SK-N-SH treated with all-trans-retinoic acid at 6 μM for 48 hours (cell line): ENCODE measurements at regions not wholly inside any gene's neighbourhood (a gene's known extent, or its start where the extent isn't known, plus 50 kb on each side); places are given as distances from the start of the nearest gene placed in this dataset.

Experiments
- ATAC-seq: fragments of 200-7000 bp; cut with Tn5 transposase; 3 replicates; pipeline ENCODE4 v1.9.1; 2020; ENCODE audit warnings: mild to moderate bottlenecking, moderate library complexity
- ARNTL ChIP-seq: fragments of 450-650 bp; formaldehyde crosslinking; IDR thresholded peaks from 2 replicates; pipeline ENCODE4 v1.5.0; 2020; ENCODE audit warnings: low read depth, mild to moderate bottlenecking, moderate library complexity, borderline replicate concordance
- BACH2 ChIP-seq: fragments of 250-450 bp; sonication (Bioruptor Pico); IDR thresholded peaks from 2 replicates; pipeline ENCODE4 v1.9.0; 2021; ENCODE audit warnings: mild to moderate bottlenecking, borderline replicate concordance
- ESRRG ChIP-seq: fragments of 250-450 bp; sonication (Bioruptor Pico); IDR thresholded peaks from 2 replicates; pipeline ENCODE4 v1.6.1; 2021; ENCODE audit warnings: mild to moderate bottlenecking
- OSR1 ChIP-seq: fragments of 250-450 bp; sonication (Bioruptor Pico); IDR thresholded peaks from 2 replicates; pipeline ENCODE4 v1.8.0; 2022; ENCODE audit warnings: moderate library complexity, mild to moderate bottlenecking, inconsistent platforms
- RARB ChIP-seq: fragments of 250-450 bp; sonication (Bioruptor Pico); IDR thresholded peaks from 2 replicates; pipeline ENCODE4 v1.8.0; 2021; ENCODE audit warnings: mild to moderate bottlenecking, moderate library complexity
- SNAI2 ChIP-seq: fragments of 250-450 bp; sonication (Bioruptor Pico); IDR thresholded peaks from 2 replicates; pipeline ENCODE4 v1.5.0; 2020; ENCODE audit warnings: mild to moderate bottlenecking, moderate library complexity
- TCF4 ChIP-seq: fragments of 250-450 bp; sonication (Bioruptor Pico); IDR thresholded peaks from 2 replicates; pipeline ENCODE4 v1.8.0; 2021; ENCODE audit warnings: mild to moderate bottlenecking, moderate library complexity, borderline replicate concordance
- TOX ChIP-seq: fragments of 250-450 bp; sonication (Bioruptor Pico); IDR thresholded peaks from 2 replicates; pipeline ENCODE4 v1.8.0; 2021; ENCODE audit warnings: mild to moderate bottlenecking, moderate library complexity, borderline replicate concordance
- ZC3H10 ChIP-seq: fragments of 250-450 bp; sonication (Bioruptor Pico); IDR thresholded peaks from 2 replicates; pipeline ENCODE4 v1.5.1; 2021; ENCODE audit warnings: mild to moderate bottlenecking, moderate library complexity
- ZFP3 ChIP-seq: fragments of 250-450 bp; sonication (Bioruptor Pico); IDR thresholded peaks from 2 replicates; pipeline ENCODE4 v1.5.0; 2020; ENCODE audit warnings: mild to moderate bottlenecking, moderate library complexity
- ZFP30 ChIP-seq: fragments of 450-650 bp; formaldehyde crosslinking; IDR thresholded peaks from 2 replicates; pipeline ENCODE4 v1.5.0; 2022; ENCODE audit warnings: mild to moderate bottlenecking, moderate library complexity
- ZNF565 ChIP-seq: fragments of 450-650 bp; formaldehyde crosslinking; conservative IDR thresholded peaks from 2 replicates; pipeline ENCODE4 v1.5.0; 2020; ENCODE audit warnings: low read depth, mild to moderate bottlenecking, moderate library complexity
- ZNF70 ChIP-seq: fragments of 450-650 bp; formaldehyde crosslinking; IDR thresholded peaks from 2 replicates; pipeline ENCODE4 v1.5.0; 2020; ENCODE audit warnings: mild to moderate bottlenecking, moderate library complexity
- ZNF8 ChIP-seq: fragments of 450-650 bp; formaldehyde crosslinking; IDR thresholded peaks from 2 replicates; pipeline ENCODE4 v1.5.0; 2020; ENCODE audit warnings: mild to moderate bottlenecking, moderate library complexity
- TF ChIP-seq, protein P1 (sequence below): fragments of 250-450 bp; sonication (Bioruptor Pico); IDR thresholded peaks from 2 replicates; pipeline ENCODE4 v1.5.1; 2020; ENCODE audit warnings: low read depth, mild to moderate bottlenecking, moderate library complexity
- TF ChIP-seq, protein P2 (sequence below): fragments of 250-450 bp; sonication (Bioruptor Pico); IDR thresholded peaks from 2 replicates; pipeline ENCODE4 v1.8.0; 2020; ENCODE audit warnings: mild to moderate bottlenecking, moderate library complexity, borderline replicate concordance
- TF ChIP-seq, protein P3 (sequence below): fragments of 250-450 bp; sonication (Bioruptor Pico); IDR thresholded peaks from 2 replicates; pipeline ENCODE4 v1.8.0; 2021; ENCODE audit warnings: low read depth, mild to moderate bottlenecking, moderate library complexity, borderline replicate concordance
- TF ChIP-seq, protein P4 (sequence below): fragments of 250-450 bp; sonication (Bioruptor Pico); IDR thresholded peaks from 2 replicates; pipeline ENCODE4 v1.5.0; 2020; ENCODE audit warnings: mild to moderate bottlenecking, moderate library complexity
- TF ChIP-seq, protein P5 (sequence below): fragments of 250-450 bp; sonication (Bioruptor Pico); IDR thresholded peaks from 2 replicates; pipeline ENCODE4 v1.5.1; 2021; ENCODE audit warnings: mild to moderate bottlenecking, moderate library complexity

DNA sequence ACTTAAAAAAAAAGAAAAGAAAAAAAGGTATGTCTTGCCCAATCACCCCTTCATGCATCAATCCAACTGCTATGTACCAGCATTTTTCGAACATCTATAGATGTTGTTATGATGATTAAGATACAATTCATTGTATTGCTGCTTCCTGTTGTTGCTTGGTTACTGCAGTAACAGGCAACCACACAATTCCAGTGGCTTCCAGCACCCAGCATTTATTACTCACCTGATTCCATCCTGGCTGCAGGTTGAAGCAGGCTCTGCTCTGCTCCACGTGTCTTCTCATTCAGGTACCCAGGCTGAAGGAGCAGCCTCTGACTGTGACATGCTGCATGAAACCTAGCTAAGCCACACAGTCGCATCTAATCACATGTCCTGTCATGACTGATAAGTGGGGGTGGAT, 196.9 kb downstream of the INO80D start:
- ATAC-seq: no peak

DNA sequence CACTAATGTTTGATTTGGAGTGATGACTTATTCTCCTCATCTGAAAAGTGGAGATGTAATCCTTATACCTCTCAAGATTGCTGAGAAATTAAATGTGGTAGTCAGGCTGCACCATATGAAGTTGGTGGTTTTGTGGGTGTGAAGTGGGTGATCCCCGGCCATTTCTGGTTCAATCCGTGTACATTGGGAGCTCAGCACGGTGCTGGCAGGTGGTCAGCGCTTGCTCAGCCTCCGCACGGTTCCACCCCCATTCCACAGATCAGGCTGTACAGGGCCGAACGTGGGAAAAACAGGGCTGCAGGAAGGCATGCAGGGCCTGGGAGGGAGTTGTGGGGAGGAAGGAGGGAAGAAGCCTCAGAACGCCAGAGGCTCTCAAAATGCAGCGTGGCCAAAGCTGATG, 198.3 kb downstream of the INO80D start:
- no peak for ATAC-seq
- no peak for TF ChIP-seq TCF4 (CRISPR knock-in tag)
- TF ChIP-seq ZNF565 (CRISPR knock-in tag): no peak
- TF ChIP-seq, protein P1, sequence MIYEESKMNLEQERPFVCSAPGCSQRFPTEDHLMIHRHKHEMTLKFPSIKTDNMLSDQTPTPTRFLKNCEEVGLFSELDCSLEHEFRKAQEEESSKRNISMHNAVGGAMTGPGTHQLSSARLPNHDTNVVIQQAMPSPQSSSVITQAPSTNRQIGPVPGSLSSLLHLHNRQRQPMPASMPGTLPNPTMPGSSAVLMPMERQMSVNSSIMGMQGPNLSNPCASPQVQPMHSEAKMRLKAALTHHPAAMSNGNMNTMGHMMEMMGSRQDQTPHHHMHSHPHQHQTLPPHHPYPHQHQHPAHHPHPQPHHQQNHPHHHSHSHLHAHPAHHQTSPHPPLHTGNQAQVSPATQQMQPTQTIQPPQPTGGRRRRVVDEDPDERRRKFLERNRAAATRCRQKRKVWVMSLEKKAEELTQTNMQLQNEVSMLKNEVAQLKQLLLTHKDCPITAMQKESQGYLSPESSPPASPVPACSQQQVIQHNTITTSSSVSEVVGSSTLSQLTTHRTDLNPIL: no peak
- TF ChIP-seq, protein P2, sequence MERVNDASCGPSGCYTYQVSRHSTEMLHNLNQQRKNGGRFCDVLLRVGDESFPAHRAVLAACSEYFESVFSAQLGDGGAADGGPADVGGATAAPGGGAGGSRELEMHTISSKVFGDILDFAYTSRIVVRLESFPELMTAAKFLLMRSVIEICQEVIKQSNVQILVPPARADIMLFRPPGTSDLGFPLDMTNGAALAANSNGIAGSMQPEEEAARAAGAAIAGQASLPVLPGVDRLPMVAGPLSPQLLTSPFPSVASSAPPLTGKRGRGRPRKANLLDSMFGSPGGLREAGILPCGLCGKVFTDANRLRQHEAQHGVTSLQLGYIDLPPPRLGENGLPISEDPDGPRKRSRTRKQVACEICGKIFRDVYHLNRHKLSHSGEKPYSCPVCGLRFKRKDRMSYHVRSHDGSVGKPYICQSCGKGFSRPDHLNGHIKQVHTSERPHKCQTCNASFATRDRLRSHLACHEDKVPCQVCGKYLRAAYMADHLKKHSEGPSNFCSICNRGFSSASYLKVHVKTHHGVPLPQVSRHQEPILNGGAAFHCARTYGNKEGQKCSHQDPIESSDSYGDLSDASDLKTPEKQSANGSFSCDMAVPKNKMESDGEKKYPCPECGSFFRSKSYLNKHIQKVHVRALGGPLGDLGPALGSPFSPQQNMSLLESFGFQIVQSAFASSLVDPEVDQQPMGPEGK (CRISPR knock-in tag): no peak
- no peak for TF ChIP-seq ZC3H10
- TF ChIP-seq, protein P3, sequence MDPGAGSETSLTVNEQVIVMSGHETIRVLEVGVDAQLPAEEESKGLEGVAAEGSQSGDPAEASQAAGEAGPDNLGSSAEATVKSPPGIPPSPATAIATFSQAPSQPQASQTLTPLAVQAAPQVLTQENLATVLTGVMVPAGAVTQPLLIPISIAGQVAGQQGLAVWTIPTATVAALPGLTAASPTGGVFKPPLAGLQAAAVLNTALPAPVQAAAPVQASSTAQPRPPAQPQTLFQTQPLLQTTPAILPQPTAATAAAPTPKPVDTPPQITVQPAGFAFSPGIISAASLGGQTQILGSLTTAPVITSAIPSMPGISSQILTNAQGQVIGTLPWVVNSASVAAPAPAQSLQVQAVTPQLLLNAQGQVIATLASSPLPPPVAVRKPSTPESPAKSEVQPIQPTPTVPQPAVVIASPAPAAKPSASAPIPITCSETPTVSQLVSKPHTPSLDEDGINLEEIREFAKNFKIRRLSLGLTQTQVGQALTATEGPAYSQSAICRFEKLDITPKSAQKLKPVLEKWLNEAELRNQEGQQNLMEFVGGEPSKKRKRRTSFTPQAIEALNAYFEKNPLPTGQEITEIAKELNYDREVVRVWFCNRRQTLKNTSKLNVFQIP (CRISPR knock-in tag): no peak
- TF ChIP-seq ZFP30 (CRISPR knock-in tag): no peak
- no peak for TF ChIP-seq ARNTL (CRISPR knock-in tag)
- TF ChIP-seq, all 23 proteins: peak for 0

More for the DNA sequence above, 196.9 kb downstream of the INO80D start:
- TF ChIP-seq TOX (no peak), ZNF565 (CRISPR knock-in tag) (no peak), RARB (CRISPR knock-in tag) (no peak), OSR1 (CRISPR knock-in tag) (no peak), SNAI2 (CRISPR knock-in tag) (no peak), ZFP30 (CRISPR knock-in tag) (no peak), ZC3H10 (no peak), BACH2 (CRISPR knock-in tag) (no peak), ZNF70 (CRISPR knock-in tag) (no peak), ZNF8 (CRISPR knock-in tag) (no peak), ARNTL (CRISPR knock-in tag) (no peak), ZFP3 (CRISPR knock-in tag) (no peak), ESRRG (CRISPR knock-in tag) (no peak), TCF4 (CRISPR knock-in tag) (no peak)
- TF ChIP-seq, protein P2 (CRISPR knock-in tag): no peak
- TF ChIP-seq, protein P4, sequence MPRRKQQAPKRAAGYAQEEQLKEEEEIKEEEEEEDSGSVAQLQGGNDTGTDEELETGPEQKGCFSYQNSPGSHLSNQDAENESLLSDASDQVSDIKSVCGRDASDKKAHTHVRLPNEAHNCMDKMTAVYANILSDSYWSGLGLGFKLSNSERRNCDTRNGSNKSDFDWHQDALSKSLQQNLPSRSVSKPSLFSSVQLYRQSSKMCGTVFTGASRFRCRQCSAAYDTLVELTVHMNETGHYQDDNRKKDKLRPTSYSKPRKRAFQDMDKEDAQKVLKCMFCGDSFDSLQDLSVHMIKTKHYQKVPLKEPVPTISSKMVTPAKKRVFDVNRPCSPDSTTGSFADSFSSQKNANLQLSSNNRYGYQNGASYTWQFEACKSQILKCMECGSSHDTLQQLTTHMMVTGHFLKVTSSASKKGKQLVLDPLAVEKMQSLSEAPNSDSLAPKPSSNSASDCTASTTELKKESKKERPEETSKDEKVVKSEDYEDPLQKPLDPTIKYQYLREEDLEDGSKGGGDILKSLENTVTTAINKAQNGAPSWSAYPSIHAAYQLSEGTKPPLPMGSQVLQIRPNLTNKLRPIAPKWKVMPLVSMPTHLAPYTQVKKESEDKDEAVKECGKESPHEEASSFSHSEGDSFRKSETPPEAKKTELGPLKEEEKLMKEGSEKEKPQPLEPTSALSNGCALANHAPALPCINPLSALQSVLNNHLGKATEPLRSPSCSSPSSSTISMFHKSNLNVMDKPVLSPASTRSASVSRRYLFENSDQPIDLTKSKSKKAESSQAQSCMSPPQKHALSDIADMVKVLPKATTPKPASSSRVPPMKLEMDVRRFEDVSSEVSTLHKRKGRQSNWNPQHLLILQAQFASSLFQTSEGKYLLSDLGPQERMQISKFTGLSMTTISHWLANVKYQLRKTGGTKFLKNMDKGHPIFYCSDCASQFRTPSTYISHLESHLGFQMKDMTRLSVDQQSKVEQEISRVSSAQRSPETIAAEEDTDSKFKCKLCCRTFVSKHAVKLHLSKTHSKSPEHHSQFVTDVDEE: no peak
- TF ChIP-seq, protein P5, sequence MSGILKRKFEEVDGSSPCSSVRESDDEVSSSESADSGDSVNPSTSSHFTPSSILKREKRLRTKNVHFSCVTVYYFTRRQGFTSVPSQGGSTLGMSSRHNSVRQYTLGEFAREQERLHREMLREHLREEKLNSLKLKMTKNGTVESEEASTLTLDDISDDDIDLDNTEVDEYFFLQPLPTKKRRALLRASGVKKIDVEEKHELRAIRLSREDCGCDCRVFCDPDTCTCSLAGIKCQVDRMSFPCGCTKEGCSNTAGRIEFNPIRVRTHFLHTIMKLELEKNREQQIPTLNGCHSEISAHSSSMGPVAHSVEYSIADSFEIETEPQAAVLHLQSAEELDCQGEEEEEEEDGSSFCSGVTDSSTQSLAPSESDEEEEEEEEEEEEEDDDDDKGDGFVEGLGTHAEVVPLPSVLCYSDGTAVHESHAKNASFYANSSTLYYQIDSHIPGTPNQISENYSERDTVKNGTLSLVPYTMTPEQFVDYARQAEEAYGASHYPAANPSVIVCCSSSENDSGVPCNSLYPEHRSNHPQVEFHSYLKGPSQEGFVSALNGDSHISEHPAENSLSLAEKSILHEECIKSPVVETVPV (CRISPR knock-in tag): no peak
